ENCODE measurements at regions not wholly inside any gene's neighbourhood (a gene's known extent, or its start where the extent isn't known, plus 50 kb on each side); places are given as distances from the start of the nearest gene placed in this dataset.
A peak's percentile ranks its signal among the peaks of the same experiment; 100 is the strongest.

DNA sequence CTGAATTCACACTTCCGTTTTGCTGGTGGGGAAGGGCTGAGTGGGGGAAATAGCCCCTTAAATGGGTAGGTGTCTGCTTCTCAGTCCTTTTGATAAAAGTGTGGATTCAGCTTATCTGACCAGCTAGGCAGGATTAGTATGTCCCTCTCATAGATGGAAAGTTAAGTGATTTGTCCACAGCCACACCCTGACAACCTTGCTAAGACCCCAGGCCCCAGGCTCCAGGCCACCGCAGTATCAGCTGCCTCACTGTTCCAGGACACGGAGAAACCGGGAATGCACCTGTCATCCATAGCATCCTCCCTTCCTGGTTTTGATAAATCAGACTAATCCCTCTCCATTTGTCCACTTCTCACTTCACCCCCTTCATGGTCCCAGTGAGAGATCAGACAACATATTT is 197.7 kb downstream of the USP12 start:
- no peak overlapping the region for H3K4me3 ChIP-seq (ENCODE audit: low read depth, low read length)
- no peak for DNase-seq (ENCODE audit: low read depth)
- TF ChIP-seq, protein P1, sequence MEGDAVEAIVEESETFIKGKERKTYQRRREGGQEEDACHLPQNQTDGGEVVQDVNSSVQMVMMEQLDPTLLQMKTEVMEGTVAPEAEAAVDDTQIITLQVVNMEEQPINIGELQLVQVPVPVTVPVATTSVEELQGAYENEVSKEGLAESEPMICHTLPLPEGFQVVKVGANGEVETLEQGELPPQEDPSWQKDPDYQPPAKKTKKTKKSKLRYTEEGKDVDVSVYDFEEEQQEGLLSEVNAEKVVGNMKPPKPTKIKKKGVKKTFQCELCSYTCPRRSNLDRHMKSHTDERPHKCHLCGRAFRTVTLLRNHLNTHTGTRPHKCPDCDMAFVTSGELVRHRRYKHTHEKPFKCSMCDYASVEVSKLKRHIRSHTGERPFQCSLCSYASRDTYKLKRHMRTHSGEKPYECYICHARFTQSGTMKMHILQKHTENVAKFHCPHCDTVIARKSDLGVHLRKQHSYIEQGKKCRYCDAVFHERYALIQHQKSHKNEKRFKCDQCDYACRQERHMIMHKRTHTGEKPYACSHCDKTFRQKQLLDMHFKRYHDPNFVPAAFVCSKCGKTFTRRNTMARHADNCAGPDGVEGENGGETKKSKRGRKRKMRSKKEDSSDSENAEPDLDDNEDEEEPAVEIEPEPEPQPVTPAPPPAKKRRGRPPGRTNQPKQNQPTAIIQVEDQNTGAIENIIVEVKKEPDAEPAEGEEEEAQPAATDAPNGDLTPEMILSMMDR (conservative IDR thresholded peaks at IDR 0.05; ENCODE audit: low read depth, low read length), result no peak

DNA sequence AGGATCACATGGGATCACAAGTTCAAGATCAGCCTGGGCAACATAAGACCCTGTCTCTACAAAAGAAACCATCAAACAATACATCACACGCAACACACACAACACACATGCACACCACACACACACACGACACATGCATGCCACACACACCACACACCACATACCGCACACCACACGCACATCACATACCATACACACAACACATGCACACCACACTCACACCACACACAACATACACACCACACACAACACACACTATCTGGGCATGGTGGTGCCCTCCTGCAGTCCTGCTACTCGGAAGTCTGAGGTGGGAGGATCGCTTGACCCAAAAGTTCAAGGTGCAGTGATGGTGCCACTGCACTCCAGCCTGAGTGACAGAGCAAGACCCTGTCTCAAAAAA is 198.3 kb downstream of the USP12 start:
- DNase-seq (ENCODE audit: low read depth), result no peak
- TF ChIP-seq, protein P1 (conservative IDR thresholded peaks at IDR 0.05; ENCODE audit: low read depth, low read length), result no peak
- no peak overlapping the region for H3K4me3 ChIP-seq (ENCODE audit: low read depth, low read length)

DNA sequence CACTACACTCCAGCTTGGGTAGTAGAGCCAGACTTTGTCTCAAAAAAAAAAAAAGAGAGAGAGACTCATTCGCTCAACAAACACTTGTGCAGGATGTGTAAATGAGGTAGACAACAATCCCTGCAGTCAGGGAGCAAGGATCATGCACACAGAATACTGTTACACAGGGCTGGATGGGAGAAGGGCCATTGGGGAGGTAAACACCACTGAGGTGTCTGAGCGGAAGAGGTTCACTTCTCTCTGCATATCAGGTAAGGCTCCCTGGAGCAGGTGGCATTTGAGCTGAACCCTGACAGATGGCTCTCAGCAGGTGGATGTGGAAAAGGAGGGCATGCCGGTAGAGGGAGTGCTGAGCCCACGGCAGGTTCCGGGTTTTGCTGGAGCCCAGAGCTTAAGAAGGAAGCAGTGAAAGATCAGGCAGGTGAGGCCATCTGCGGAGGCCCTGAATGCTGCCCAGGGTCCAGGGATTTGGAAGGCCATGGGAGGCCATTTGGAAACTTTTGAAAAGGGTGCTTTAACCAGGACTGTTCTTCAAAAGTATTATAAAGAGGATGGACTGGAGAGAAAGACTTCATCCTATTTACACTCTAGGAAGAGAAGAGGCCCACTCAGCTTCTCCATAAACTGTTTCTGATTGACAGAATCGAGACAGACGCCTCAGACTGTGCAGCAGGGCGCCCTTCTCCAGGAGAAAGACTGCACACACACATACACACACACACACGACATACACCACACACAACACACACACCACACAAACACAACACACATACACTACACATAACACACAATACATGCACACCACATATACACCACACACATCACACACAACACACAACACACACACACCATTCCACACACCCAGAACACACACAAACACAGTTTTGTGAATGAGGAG is 199.4 kb downstream of the USP12 start:
- no peak for DNase-seq (ENCODE audit: low read depth)

DNA sequence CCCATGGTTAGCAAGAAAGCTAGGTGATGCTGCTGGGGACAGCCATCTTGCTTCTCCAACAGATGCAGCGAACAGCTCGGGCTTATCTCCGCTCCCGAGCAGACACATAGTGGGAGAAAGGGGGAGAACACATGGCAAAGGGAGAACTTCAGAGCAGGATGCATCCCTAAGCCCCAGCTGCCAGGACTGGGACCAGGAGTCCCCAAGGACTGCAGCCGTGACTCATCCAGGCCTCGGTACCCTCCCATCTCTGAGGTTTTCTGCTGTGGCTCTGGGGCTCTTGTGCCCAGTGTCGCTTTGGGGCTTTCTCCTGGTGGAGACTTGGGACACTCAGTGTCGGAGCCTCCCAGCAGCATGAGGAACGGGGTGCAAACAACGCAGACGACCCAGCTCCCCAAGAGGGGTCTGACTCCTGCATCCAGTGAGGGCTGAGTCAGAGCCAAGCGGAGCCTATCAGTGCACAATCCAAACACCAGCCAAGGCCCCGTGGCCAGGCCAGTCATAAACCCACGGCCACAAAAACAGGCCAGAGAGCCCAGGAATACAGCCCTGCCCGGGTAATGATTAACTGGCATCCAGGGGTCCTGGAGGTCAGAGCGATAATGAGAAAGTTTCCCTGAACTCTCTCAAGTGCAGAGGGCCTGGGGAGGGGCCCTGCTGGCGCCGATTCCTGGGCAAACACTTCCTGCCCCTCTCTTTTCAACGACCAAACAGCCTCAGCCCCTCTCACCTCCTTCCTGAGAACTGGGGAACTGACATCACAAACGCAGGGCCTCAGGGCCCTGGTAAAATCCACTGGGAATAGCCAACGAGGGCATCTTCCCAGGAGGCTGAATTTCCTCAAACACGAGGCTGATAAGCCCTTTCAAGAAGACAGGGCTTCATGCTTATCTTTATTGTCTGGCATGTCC is 202.9 kb downstream of the USP12 start:
- no peak for DNase-seq (ENCODE audit: low read depth)
- H3K4me3 ChIP-seq (ENCODE audit: low read depth, low read length), result no peak overlapping the region
- TF ChIP-seq, protein P1 (conservative IDR thresholded peaks at IDR 0.05; ENCODE audit: low read depth, low read length), result no peak

More for the DNA sequence above, 199.4 kb downstream of the USP12 start:
- TF ChIP-seq, protein P1 (conservative IDR thresholded peaks at IDR 0.05; ENCODE audit: low read depth, low read length), result peak; percentile 77
- no peak overlapping the region for H3K4me3 ChIP-seq (ENCODE audit: low read depth, low read length)

- no peak overlapping the region for H3K4me3 ChIP-seq (ENCODE audit: low read depth, low read length)
- TF ChIP-seq, protein P1 (conservative IDR thresholded peaks at IDR 0.05; ENCODE audit: low read depth, low read length), result no peak
- no peak for DNase-seq (ENCODE audit: low read depth)
Measured at GRCh38 chr13:26967119-26968038, 204.2 kb downstream of the USP12 start.

- DNase-seq (ENCODE audit: low read depth), result no peak
- H3K4me3 ChIP-seq (ENCODE audit: low read depth, low read length), result no peak overlapping the region
- TF ChIP-seq, protein P1 (conservative IDR thresholded peaks at IDR 0.05; ENCODE audit: low read depth, low read length), result no peak
Measured at GRCh38 chr13:26966701-26967080, 204.9 kb downstream of the USP12 start.

Measured in epithelial cell of proximal tubule (primary cell).